OCI-LY7 (cell line): ENCODE measurements at regions not wholly inside any gene's neighbourhood (a gene's known extent, or its start where the extent isn't known, plus 50 kb on each side); places are given as distances from the start of the nearest gene placed in this dataset.

Experiments
- BruUV-seq: library from RNA; stranded (reverse); fragments of 400-500 nt; replicated peaks from 2 replicates; lab custom pipeline; 2021; lab: Mats Ljungman, UMichigan
- CTCF ChIA-PET: fragments of 300-600 bp; sonication (Branson Sonifier 250); formaldehyde crosslinking; loops from one replicate; lab custom pipeline; 2022; ENCODE audit warnings: antibody characterized with exemption; ENCODE audit not compliant: unreplicated experiment; lab: Charles Lee
- POLR2A ChIA-PET: fragments of 300-600 bp; sonication (Branson Sonifier 250); formaldehyde crosslinking; loops from one replicate; lab custom pipeline; 2022; ENCODE audit warnings: antibody characterized with exemption; lab: Charles Lee
- DNase-seq: peaks from one replicate; pipeline ENCODE4 v3.0.0-alpha.2; 2015; ENCODE audit warnings: low spot score
- H2AFZ ChIP-seq: fragments of 200-600 bp; sonication (generic), shearing (Covaris generic); 2 replicates; pipeline ENCODE4 v1.6.1; 2014; ENCODE audit warnings: mild to moderate bottlenecking, antibody characterized with exemption, low read length, moderate library complexity
- H3K27ac ChIP-seq: fragments of 200-600 bp; sonication (generic); 2 replicates; pipeline ENCODE4 v1.5.1; 2014; ENCODE audit warnings: mixed run types, low read depth, mild to moderate bottlenecking, moderate library complexity, low read length, inconsistent platforms; ENCODE audit not compliant: poor library complexity, severe bottlenecking
- H3K36me3 ChIP-seq: fragments of 200-600 bp; sonication (generic); 2 replicates; pipeline ENCODE4 v1.6.1; 2014; ENCODE audit warnings: mild to moderate bottlenecking, antibody characterized with exemption, low read length, moderate library complexity, mixed read lengths; ENCODE audit not compliant: insufficient read depth
- H3K4me1 ChIP-seq: fragments of 200-600 bp; sonication (generic); 2 replicates; pipeline ENCODE4 v1.5.1; 2014; ENCODE audit warnings: mild to moderate bottlenecking, low read length; ENCODE audit not compliant: insufficient read depth, poor library complexity, severe bottlenecking
- H3K4me2 ChIP-seq: fragments of 200-600 bp; sonication (generic); 2 replicates; pipeline ENCODE4 v1.6.1; 2014; ENCODE audit warnings: mild to moderate bottlenecking, low read length
- H3K4me3 ChIP-seq: fragments of 200-600 bp; sonication (generic); 2 replicates; pipeline ENCODE4 v1.5.1; 2014; ENCODE audit warnings: mild to moderate bottlenecking, low read depth, low read length; ENCODE audit not compliant: poor library complexity, severe bottlenecking
- H3K79me2 ChIP-seq: fragments of 200-600 bp; sonication (generic); 2 replicates; pipeline ENCODE4 v1.6.1; 2016; ENCODE audit warnings: low read depth, mild to moderate bottlenecking, low read length, moderate library complexity, mixed read lengths; ENCODE audit not compliant: insufficient read depth
- H3K9me2 ChIP-seq: fragments of 200-600 bp; sonication (generic); 2 replicates; pipeline ENCODE4 v1.6.1; 2016; ENCODE audit warnings: mild to moderate bottlenecking, low read length, mixed read lengths; ENCODE audit not compliant: insufficient read depth
- H3K9me3 ChIP-seq: fragments of 200-600 bp; sonication (generic); 2 replicates; pipeline ENCODE4 v1.6.1; 2014; ENCODE audit warnings: mild to moderate bottlenecking, mixed run types, low read length, mixed read lengths
- H4K20me1 ChIP-seq: fragments of 200-600 bp; sonication (generic); 2 replicates; pipeline ENCODE4 v1.6.1; 2014; ENCODE audit warnings: mild to moderate bottlenecking, antibody characterized with exemption, low read length, moderate library complexity, mixed read lengths; ENCODE audit not compliant: insufficient read depth
- EZH2phosphoT487 ChIP-seq: fragments of 200-600 bp; sonication (generic); IDR thresholded peaks from 2 replicates; pipeline ENCODE4 v1.6.1; 2018; ENCODE audit warnings: low read depth, borderline replicate concordance, mild to moderate bottlenecking, mixed run types, antibody characterized with exemption, low read length, moderate library complexity, mixed read lengths
- intact Hi-C: fragments of 100-400 bp; cut with micrococcal nuclease; formaldehyde crosslinking; loops from one replicate; pipeline ENCODE4 v1.10.0; 2022; ENCODE audit not compliant: unreplicated experiment
- TF ChIP-seq, protein P1 (sequence below): fragments of 200-600 bp; sonication (generic); conservative IDR thresholded peaks from 2 replicates; pipeline ENCODE4 v1.5.1; 2014; ENCODE audit warnings: mild to moderate bottlenecking, antibody characterized with exemption, low read length, moderate library complexity, mixed read lengths

DNA sequence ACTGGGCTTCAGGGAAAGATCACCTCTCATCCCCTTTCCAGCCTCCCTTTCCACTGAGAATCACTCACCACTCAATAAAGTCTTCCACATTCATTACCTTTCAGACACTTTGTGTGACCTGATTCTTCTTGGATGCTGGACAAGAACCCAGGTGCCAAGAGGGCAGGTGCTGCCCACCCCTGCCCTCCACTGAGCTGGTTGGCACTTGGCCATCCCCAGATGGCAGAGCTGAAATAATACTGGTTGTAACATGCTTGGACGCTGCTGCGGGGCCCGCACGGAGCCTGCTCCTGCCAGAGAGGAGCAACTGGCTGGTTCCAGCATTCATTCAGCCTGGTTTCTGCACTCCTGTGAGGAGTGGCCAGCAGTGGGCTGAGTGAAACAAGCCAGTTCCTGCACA is 386.7 kb upstream of the CCDC196 start:
- ChIA-PET CTCF (no interaction called here), POLR2A (no interaction called here)
- Histone ChIP-seq H3K36me3 (no peaks in the 10 kb centered on the region), H3K9me3 (no peaks in the 10 kb centered on the region), H3K27ac (no peak overlapping the region), H2AFZ (no peak overlapping the region), H3K79me2 (no peaks in the 10 kb centered on the region), H3K9me2 (no peaks in the 10 kb centered on the region), H3K4me2 (no peak overlapping the region), H3K4me1 (no peaks in the 10 kb centered on the region), H3K4me3 (no peak overlapping the region), H4K20me1 (no peaks in the 10 kb centered on the region)
- intact Hi-C loops, result no loop called here
- BruUV-seq, result no TSS peak
- TF ChIP-seq EZH2phosphoT487, result no peak
- TF ChIP-seq, protein P1, sequence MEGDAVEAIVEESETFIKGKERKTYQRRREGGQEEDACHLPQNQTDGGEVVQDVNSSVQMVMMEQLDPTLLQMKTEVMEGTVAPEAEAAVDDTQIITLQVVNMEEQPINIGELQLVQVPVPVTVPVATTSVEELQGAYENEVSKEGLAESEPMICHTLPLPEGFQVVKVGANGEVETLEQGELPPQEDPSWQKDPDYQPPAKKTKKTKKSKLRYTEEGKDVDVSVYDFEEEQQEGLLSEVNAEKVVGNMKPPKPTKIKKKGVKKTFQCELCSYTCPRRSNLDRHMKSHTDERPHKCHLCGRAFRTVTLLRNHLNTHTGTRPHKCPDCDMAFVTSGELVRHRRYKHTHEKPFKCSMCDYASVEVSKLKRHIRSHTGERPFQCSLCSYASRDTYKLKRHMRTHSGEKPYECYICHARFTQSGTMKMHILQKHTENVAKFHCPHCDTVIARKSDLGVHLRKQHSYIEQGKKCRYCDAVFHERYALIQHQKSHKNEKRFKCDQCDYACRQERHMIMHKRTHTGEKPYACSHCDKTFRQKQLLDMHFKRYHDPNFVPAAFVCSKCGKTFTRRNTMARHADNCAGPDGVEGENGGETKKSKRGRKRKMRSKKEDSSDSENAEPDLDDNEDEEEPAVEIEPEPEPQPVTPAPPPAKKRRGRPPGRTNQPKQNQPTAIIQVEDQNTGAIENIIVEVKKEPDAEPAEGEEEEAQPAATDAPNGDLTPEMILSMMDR, result no peak
- no peak for DNase-seq

DNA sequence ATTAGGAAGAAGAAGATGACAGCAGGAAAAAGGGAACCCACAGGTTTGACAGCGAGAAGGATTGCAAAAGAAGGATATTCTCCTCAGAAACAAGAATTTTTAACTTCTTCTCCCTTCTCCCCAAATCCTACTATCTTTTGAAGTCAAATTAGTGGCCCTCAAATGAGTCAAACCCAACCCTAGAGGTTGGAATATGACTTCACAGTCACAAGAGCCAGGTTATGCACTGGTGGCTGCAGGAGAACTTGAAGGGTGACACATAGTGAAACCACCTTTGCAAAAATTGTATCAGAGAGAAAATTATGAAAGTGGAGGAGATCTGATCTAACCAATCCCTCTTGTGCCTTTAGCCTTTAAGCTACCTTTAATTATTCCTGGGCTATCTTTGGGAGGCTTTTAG is 386.2 kb upstream of the CCDC196 start:
- POLR2A ChIA-PET, result no interaction called here
- intact Hi-C loops, result no loop called here

DNA sequence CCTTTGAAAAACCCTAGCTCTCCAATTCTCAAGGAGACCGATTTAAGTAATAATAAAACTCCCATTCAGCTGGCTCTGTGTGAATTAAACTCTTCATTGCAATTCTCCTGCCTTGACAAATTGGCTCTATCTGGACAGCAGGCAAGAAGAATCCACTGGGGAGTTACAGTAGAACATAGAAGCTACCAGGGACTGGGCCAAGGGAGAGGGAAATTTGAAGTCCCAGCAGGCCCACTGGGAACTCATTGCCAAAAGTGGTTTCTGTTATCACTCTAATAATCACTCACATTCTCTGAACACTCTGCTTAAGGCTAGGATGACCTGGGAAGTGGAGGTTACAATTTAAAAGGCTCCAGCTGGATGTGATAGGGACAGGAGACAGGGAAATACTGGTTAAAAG is 384.5 kb upstream of the CCDC196 start:
- CTCF ChIA-PET, result no interaction called here
- TF ChIP-seq EZH2phosphoT487, result no peak
- POLR2A ChIA-PET, result no interaction called here
- H3K9me3 ChIP-seq, result no peaks in the 10 kb centered on the region
- H2AFZ ChIP-seq, result no peak overlapping the region
- no peak overlapping the region for H3K4me2 ChIP-seq
- intact Hi-C loops, result no loop called here
- no TSS peak for BruUV-seq
- no peaks in the 10 kb centered on the region for H3K9me2 ChIP-seq
- no peak overlapping the region for H3K27ac ChIP-seq
- H3K36me3 ChIP-seq, result no peaks in the 10 kb centered on the region
- no peak overlapping the region for H3K4me3 ChIP-seq
- no peaks in the 10 kb centered on the region for H3K4me1 ChIP-seq
- H3K79me2 ChIP-seq, result no peaks in the 10 kb centered on the region
- no peaks in the 10 kb centered on the region for H4K20me1 ChIP-seq
- DNase-seq, result no peak

More for the DNA sequence above, 386.2 kb upstream of the CCDC196 start:
- TF ChIP-seq, protein P1, result no peak
- no peak for DNase-seq
- no TSS peak for BruUV-seq
- Histone ChIP-seq H3K4me2 (no peak overlapping the region), H3K79me2 (no peaks in the 10 kb centered on the region), H3K36me3 (no peaks in the 10 kb centered on the region), H3K4me1 (no peaks in the 10 kb centered on the region), H4K20me1 (no peaks in the 10 kb centered on the region), H3K27ac (no peak overlapping the region), H3K9me2 (no peaks in the 10 kb centered on the region), H3K4me3 (no peak overlapping the region), H3K9me3 (no peaks in the 10 kb centered on the region), H2AFZ (no peak overlapping the region)
- CTCF ChIA-PET, result no interaction called here
